ENCODE measurements at regions not wholly inside any gene's neighbourhood (a gene's known extent, or its start where the extent isn't known, plus 50 kb on each side); places are given as distances from the start of the nearest gene placed in this dataset.
A peak's percentile ranks its signal among the peaks of the same experiment; 100 is the strongest.
"Not testable (repeated sequence)": the region's sequence is repeated elsewhere in the genome, so short reads cannot be mapped to it uniquely, and the experiment has no call there.

DNA sequence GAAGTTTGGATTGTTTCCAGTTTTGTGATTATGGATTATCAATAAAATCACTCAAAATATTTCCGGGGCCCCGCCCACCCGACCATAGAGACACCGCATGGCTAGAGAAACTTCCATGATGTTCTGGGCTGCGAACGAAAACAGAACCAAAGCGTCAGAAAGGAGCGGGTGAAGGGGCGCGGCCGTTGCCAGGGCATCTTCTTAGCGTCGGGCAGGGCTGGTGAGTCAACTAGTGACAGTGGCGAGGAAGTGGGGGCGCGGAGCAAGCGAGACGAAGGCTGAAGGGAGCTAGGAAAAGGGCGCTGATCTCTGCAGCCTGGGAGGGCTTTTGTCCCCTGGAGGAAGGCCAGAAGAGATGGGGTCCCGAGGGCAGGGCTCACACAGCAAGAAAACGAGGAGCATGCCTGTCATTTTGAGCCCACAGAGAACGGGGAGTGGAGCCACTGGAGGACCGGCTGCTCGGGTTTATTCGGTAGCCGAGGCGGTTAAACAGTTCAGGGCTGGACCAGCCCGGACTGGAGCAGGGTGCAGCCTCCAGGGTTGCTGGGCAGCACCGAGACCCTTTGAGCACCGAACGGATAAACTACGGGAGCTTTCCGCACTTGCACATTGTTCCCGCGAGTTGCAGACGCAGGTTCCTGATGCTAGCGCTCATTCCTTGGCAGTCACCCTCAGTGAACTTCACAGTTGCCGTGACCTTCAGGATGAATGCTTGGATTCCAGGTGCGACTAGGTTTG lies 298.1 kb upstream of the TRPC5 start:
- no peak for DNase-seq
- in situ Hi-C loops (cut with MboI; ENCODE audit: low pct_unique_long_range_greater_than_20kb, low sequenced_read_pairs), result no loop called here

DNA sequence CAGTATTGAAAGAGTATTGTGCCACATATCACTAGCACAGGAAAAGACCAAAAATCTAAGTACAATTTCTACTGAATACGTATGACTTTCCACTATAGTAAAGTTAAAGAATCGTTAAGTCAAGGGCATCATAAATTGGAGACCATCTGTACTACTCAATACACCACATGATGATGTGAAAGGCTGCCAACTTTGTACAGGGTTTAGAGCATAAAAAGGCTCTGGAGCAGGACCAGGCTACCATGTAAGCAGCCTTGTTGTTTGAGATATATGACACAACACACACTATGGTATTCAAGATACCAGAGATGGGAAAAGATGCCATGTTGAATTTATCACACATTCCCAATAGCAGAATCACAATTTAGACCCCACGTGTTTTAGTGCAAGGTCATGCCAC lies 294.9 kb upstream of the TRPC5 start:
- no peak for DNase-seq
- in situ Hi-C loops (cut with MboI; ENCODE audit: low pct_unique_long_range_greater_than_20kb, low sequenced_read_pairs), result no loop called here

DNA sequence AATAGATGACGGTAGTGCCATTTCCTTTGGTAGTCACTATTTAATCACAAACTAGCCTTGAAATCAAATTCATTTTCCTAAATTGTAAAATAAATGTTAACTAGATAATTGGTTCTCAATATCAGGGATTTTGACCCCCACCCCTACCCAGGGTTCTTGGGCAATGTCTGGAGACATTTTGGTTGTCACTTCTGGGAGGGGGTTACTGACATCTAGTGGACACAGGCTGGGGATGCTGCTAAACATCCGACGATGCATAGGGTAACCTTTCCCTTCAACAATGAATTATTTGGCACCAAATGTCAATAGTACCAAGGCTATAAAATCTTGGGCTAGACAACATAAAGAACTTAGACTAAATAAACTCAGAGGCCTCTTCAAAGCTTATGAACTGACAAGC lies 285.8 kb upstream of the TRPC5 start:
- no peak for DNase-seq
- in situ Hi-C loops (cut with MboI; ENCODE audit: low pct_unique_long_range_greater_than_20kb, low sequenced_read_pairs), result no loop called here

DNA sequence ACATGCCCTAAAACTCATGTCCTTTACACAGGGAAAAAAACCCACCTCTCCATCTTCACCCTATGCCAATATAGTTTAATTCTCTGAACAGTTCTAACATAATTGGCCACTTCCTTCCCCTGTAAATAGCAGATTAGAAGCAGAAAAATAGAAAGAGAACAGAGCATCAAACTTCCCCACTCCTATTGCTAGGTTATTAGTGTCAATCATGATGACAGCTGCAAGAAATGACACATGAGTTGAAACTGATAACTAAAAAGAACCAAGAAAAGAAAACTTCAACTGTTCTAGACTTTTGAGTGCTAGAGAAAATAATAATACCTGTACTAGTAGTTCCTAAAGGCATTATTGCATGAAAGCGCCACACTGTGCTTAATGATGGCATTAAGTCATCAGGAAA lies 284.5 kb upstream of the TRPC5 start:
- in situ Hi-C loops (cut with MboI; ENCODE audit: low pct_unique_long_range_greater_than_20kb, low sequenced_read_pairs), result no loop called here
- DNase-seq, result peak; percentile 1

DNA sequence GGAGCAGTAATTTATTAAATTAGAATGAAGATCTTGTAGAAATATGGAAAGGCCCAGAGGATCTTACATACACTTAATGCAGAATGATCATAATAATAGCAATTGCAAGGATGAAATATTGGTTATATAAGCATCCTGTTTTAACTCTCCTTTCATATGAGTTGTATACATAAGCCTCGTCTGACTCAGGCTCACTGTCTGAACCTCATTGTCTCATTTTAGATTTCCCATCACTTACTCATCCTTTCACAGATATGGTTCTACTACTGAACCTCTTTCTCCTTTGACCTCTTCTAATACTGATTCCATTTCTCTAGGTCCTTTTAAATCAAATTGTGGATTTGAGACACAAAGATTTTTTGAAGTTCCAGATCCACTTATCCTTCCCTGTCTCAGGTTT lies 277.3 kb upstream of the TRPC5 start:
- DNase-seq, result no peak
- in situ Hi-C loops (cut with MboI; ENCODE audit: low pct_unique_long_range_greater_than_20kb, low sequenced_read_pairs), result no loop called here

DNA sequence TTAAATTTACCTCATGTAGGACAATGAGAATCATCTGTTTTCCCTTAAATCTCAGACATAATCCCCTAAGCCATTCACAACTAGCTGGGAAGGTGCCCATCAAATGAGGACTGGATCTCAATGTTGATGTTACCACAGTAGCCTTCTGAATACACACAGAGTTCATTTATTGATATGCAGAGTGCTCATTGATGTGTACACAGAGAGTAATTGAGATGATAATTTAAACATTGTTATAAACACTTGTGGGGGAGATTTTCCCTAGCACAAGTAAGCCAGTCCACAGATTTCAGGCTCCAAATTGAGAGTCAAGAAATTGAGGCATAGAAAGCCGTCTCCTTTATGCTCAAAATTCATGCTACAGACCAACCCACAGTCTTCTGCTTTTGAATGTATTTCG lies 273.4 kb upstream of the TRPC5 start:
- in situ Hi-C loops (cut with MboI; ENCODE audit: low pct_unique_long_range_greater_than_20kb, low sequenced_read_pairs), result no loop called here
- DNase-seq, result no peak

DNA sequence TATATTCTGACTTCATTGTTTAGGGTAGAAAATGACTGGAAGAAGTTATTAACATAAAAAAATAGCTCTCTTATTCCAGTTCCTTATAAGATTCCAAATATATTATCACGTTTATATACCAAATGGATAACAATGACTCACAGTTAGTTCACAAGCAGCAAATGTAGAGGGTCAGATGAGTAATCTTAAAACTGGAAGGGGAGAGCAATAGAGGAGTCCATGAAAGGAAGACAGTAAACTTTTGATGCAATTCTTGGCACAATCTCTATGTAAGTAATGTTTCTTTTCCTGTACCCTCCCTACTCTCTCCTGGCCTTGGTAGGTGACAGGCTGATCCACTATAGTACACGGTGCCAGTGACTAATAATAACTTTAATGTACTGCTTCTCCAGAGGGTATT lies 259.0 kb upstream of the TRPC5 start:
- no peak for DNase-seq
- in situ Hi-C loops (cut with MboI; ENCODE audit: low pct_unique_long_range_greater_than_20kb, low sequenced_read_pairs), result no loop called here

DNA sequence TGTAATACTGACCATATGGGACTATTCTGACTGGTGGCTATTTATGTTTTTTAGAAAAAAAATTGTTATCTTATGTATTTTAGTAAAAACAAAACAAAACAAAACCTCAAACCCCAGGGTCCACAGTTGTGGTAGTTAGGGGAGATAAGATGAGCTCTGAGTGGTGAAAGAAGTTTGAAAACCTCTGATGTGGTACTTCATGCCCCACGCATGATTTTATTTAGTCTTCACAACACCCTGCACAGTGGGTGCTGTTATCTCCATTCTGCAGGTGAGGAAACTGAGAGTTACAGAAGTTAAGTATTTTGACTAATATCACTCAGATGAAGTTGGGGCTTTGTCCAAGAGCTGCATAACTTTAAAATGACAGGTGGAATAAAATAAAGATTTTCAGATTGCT lies 230.6 kb upstream of the TRPC5 start:
- no peak for DNase-seq
- in situ Hi-C loops (cut with MboI; ENCODE audit: low pct_unique_long_range_greater_than_20kb, low sequenced_read_pairs), result no loop called here

DNA sequence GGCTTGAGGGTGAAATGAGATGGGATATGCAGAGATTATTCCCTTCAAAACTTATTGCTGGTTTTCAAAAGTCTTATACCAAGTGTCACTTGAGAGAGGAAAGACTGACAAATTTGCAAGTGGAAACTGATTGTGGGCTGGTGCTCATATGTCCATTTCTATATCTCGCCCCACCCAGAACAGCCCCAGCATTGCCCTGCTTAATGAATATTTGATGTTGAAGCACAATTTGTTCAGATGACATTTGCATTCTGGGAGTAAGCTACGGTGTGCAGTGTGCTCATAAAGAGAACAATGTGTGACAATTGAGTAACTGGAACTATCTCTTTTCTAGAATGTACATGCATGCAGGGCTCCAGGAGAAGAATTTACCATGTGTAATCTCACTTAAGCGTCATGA lies 223.5 kb upstream of the TRPC5 start:
- in situ Hi-C loops (cut with MboI; ENCODE audit: low pct_unique_long_range_greater_than_20kb, low sequenced_read_pairs), result no loop called here
- no peak for DNase-seq

DNA sequence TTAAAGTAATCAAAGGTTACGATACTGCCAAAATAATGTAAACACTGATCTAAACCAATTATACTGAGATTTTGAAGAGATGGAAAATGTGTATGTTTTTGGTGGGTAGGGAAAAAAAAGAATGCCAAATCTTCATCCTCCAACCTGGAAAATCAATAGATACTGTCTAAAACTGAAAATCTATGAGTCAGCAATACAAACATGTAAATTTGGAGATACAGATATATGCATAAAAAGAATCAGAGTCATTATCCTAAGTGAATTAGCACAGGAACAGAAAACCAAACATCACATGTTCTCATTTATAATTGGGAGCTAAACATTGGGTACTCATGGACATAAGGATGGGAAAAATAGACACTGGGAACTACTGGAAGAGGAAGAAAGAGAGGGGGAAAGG lies 197.4 kb upstream of the TRPC5 start:
- in situ Hi-C loops (cut with MboI; ENCODE audit: low pct_unique_long_range_greater_than_20kb, low sequenced_read_pairs), result no loop called here
- no peak for DNase-seq

DNA sequence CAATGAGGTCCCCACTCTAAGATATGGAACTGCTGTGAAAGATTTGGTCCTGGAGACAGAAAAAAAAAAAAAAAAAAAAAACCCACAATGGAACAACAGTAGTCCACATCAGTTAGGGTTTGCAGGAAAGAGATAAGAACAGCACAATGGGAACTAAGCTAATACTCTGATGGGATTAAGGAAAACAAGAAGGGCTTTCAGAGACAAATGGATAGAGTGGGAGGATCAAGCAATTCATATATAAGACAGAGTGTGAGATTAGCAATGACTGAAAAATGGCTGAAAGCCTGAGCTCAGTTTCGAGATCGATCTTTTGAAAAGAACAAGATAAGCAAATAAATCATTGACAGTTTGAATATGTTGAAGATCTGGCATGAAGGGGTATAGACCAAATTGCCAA lies 188.4 kb upstream of the TRPC5 start:
- in situ Hi-C loops (cut with MboI; ENCODE audit: low pct_unique_long_range_greater_than_20kb, low sequenced_read_pairs), result no loop called here
- no peak for DNase-seq

DNA sequence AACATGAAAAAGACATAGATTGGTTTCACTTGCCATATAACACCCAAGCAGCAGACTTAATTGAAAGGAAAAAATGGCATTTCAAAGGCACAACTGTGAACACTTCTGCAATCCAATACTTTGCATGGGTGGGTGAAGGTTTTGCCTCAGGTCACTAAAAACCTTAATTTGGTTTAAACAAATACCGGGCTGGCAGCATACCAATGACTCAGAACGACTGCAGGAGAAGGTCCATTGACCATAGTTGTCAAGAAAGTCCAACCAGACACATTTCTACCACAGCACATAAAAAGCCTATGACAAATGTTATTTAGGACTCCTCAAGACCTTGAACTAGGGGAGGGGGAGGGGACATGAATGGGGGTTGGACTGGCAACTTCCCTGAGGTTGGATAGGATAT lies 183.6 kb upstream of the TRPC5 start:
- in situ Hi-C loops (cut with MboI; ENCODE audit: low pct_unique_long_range_greater_than_20kb, low sequenced_read_pairs), result no loop called here
- DNase-seq, result no peak

DNA sequence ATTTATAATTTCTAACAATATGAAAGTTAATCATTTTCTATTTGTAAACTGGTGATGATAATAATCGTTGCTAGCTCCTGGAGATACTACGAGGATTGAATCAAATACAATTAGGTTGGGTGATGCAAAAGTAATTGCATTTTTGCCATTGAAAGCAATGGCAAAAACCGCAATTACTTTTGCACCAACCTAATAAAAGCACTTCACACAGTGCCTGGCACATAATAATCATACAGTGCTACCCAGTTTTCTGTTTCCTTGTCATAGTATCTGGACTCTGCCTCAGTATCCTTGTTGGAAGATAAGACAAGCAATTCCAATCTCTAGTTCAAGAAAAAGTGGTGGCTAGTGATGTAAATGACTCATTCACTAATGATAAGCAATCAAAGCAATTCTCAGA lies 176.8 kb upstream of the TRPC5 start:
- no peak for DNase-seq
- in situ Hi-C loops (cut with MboI; ENCODE audit: low pct_unique_long_range_greater_than_20kb, low sequenced_read_pairs), result no loop called here

DNA sequence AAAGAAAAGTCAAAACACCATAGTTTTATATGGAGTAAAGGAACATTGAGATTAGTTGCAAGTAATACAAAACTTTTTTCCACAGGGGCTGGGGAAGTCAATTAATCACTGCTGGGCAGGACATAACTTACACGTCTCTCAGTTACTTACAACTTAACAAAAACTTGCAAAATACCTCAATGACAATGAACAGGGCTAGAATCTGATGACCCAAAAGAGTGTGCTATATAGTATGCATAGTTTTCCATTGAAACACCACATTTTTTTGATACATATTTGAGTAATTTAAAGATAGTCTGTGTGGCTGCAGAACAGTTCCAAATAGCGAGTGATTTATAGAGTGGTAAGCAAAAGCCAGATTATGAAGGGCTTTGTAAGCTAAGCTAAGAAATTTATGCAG lies 172.3 kb upstream of the TRPC5 start:
- in situ Hi-C loops (cut with MboI; ENCODE audit: low pct_unique_long_range_greater_than_20kb, low sequenced_read_pairs), result no loop called here
- no peak for DNase-seq

DNA sequence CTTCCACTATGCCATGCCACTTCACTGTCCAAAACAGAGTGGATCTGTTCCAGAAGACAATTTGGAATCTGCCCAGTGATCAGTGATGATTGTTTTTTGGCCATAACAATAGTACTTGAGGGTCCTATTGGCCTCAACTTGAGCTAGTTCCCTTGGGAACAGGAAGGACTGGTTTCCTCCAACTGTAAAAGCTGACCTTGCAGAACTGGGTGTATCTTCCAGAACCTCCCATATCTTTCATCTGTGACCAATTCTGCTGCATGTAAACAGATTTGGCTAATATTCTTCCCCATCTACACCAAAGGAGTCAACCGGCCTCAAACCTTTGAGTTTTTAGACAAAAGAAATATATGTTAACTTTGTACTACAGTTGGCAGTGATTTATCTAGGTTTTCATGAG lies 165.1 kb upstream of the TRPC5 start:
- DNase-seq, result no peak
- in situ Hi-C loops (cut with MboI; ENCODE audit: low pct_unique_long_range_greater_than_20kb, low sequenced_read_pairs), result no loop called here

DNA sequence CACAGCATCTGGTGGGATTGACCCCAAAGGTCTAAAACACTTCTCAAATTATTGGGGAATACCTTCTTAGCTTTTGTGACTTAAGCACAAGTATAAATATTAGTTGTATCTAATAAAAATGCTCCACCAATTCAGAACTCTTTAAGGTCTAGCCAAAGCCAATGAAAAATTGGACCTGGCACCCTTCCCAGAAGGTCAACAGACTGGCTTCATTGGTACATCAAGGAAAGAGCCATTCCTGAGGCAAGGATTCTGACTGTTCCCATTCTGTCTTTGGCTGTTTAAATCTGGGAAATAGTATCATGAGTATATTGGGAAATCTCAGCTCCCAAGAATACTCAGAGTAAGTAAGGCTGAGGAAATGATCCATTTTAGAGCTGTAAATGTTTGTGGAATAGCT lies 153.0 kb upstream of the TRPC5 start:
- in situ Hi-C loops (cut with MboI; ENCODE audit: low pct_unique_long_range_greater_than_20kb, low sequenced_read_pairs), result no loop called here
- DNase-seq, result no peak

DNA sequence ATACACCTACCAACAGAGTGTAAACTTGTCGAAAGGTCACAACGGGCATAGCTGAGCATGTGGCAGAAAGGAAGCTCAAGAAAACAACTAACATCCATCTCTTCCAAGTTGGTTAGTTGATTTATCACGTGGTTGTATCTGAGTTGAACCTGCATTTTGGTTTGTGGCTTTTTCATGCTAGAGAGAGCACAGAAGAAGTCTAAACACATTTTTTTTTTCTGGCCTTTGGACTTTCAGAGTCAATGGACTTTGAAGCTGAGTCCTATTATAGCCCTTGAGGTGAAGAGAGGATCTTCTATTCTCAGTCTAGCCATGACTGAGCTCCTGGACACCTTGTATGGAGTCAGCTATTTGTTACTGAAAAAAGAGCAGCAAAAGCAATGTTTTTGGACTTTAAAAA lies 150.6 kb upstream of the TRPC5 start:
- no peak for DNase-seq
- in situ Hi-C loops (cut with MboI; ENCODE audit: low pct_unique_long_range_greater_than_20kb, low sequenced_read_pairs), result no loop called here

DNA sequence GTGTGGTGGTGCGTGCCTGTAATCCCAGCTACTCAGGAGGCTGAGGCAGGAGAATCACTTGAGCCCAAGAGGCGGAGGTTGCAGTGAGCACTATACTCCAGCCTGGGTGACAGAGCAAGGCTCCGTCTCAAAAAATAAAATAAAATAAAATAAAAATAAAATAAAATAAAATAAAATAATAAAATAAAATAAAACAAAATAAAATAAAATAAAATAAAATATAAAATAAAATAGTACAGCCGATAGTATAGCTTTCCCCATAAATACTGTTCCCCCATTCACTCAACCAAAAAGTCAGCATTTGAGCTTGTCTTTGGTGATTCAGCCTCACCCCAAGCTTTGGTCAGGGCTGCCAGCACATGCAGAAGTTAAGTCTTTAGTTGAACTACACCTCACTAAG lies 144.2 kb upstream of the TRPC5 start:
- in situ Hi-C loops (cut with MboI; ENCODE audit: low pct_unique_long_range_greater_than_20kb, low sequenced_read_pairs); DNase-seq: not testable (repeated sequence)

DNA sequence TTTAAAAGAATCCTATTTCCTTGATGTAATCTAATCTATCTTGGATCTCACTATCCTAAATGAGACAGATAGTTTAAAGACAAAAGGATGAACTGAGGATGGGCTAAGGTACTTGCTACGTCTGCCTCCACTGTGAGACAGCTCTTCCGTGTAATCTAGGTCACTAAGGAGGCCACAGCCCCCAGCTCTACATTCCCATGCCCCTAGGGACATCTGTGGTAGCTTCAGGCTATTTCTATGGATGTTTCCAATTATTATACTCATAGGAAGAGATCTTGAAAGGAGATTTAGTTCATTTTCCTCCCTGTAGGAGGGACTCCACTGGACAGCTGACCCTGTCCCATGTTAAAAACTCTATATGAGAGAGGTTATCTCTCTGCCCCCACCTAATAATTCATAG lies 140.8 kb upstream of the TRPC5 start:
- in situ Hi-C loops (cut with MboI; ENCODE audit: low pct_unique_long_range_greater_than_20kb, low sequenced_read_pairs), result no loop called here
- no peak for DNase-seq

DNA sequence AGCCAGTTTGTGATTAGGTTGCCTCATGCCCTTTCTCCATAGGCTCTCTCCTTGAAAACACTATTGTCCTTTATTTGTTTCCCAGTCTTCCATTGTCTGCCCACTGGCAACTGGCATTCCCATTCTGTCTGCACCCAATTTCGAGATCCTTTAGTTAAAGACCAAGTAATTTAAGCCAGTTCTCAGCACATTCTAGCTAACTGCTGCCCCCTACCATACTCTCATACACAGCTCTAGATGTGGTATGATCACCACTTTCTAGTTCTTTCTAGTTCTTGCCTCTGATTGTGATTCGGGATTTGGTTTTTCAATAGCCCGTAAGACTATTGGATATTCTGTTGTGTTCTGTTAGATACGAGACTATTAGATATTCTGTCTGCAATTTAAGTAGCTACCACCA lies 135.8 kb upstream of the TRPC5 start:
- DNase-seq, result no peak
- in situ Hi-C loops (cut with MboI; ENCODE audit: low pct_unique_long_range_greater_than_20kb, low sequenced_read_pairs), result no loop called here

DNA sequence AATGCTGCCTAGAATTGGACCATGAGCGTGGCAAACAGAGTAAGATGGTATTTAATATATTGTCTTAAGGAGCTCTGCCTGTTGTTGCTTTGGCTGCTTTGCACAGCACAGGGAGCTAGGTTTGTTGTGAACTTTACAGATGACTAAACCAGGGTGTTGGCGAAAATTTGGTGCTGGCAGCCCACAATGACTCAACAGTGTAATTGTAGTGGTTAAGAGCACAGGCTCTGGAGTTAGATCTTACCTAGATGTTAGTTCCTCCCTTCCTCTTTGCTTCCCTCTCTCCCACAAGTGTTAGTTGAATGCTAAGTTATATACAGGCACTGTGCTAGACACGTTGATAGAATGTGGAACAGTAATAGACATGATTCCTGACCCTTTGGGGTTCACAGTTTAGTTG lies 128.9 kb upstream of the TRPC5 start:
- peak; percentile 1 for DNase-seq
- in situ Hi-C loops (cut with MboI; ENCODE audit: low pct_unique_long_range_greater_than_20kb, low sequenced_read_pairs), result no loop called here

DNA sequence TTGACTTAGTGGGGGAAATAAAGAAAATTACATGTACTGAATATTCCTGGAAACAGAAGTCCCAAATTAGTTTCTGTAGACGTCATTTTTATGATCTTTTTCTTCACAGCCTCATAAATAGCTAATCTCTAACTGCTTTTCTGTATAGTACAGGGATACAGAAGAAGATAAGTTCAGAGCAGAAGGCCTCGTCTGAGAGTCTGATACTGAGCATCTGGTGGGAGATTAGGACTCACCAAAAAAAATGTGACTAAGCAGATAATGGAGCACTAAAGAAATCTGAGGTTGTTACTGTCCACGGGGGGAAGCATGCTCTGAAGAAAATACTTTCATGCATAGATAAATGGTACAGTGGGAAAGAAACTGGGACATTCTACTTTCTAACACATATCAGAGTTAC lies 115.3 kb upstream of the TRPC5 start:
- in situ Hi-C loops (cut with MboI; ENCODE audit: low pct_unique_long_range_greater_than_20kb, low sequenced_read_pairs), result no loop called here
- no peak for DNase-seq

Measured in KBM-7 (cell line).